Liver (tissue), 8 donors: ENCODE measurements at regions not wholly inside any gene's neighbourhood (a gene's known extent, or its start where the extent isn't known, plus 50 kb on each side); places are given as distances from the start of the nearest gene placed in this dataset.

Experiments used
- DNase-seq: peaks from one replicate; pipeline ENCODE4 v3.0.0-alpha.2; 2017; ENCODE audit warnings: low spot score
- H3K27ac ChIP-seq, 2 donors: one replicate each; pipeline ENCODE4 v1.7.0; 2013; ENCODE audit warnings: inconsistent platforms in 2 of 2, low read length in 2 of 2, control low read depth in 1 of 2, low read depth in 1 of 2, mild to moderate bottlenecking in 1 of 2
- H3K27me3 ChIP-seq, 4 donors: one replicate each; pipeline versions ENCODE4 v1.6.1 to v1.7.0; 2013; ENCODE audit warnings: low read length in 3 of 4, inconsistent platforms in 1 of 4, mild to moderate bottlenecking in 1 of 4, moderate library complexity in 1 of 4; ENCODE audit not compliant: control insufficient read depth in 4 of 4, insufficient read depth in 4 of 4
- H3K36me3 ChIP-seq, 4 donors: one replicate each; pipeline versions ENCODE4 v1.6.1 to v1.7.0; 2013; ENCODE audit warnings: low read length in 3 of 4, mild to moderate bottlenecking in 3 of 4, low read depth in 1 of 4, moderate library complexity in 1 of 4; ENCODE audit not compliant: control insufficient read depth in 4 of 4, insufficient read depth in 3 of 4
- H3K4me1 ChIP-seq, 4 donors: one replicate each; pipeline versions ENCODE4 v1.6.1 to v1.7.0; 2013; ENCODE audit warnings: low read length in 3 of 4, mild to moderate bottlenecking in 3 of 4, moderate library complexity in 1 of 4; ENCODE audit not compliant: control insufficient read depth in 4 of 4, insufficient read depth in 4 of 4
- H3K4me3 ChIP-seq, 3 donors: one replicate each; pipeline versions ENCODE4 v1.6.1 to v1.7.0; 2013; ENCODE audit warnings: low read length in 3 of 3, control low read depth in 1 of 3, low read depth in 1 of 3, mild to moderate bottlenecking in 1 of 3
- H3K9ac ChIP-seq, 2 donors: one replicate each; pipeline ENCODE4 v1.7.0; 2013; ENCODE audit warnings: low read length in 2 of 2, mild to moderate bottlenecking in 2 of 2, moderate library complexity in 2 of 2, control low read depth in 1 of 2, low read depth in 1 of 2
- H3K9me3 ChIP-seq, 4 donors: one replicate each; pipeline versions ENCODE4 v1.6.1 to v1.7.0; 2013; ENCODE audit warnings: low read length in 3 of 4; ENCODE audit not compliant: control insufficient read depth in 4 of 4
- CTCF ChIP-seq: fragments of 150-350 bp; IDR thresholded peaks from 2 replicates; pipeline ENCODE4 v1.5.1; 2017; ENCODE audit warnings: improper control_type of control experiment, low read depth, low read length; ENCODE audit not compliant: missing input control
- EGR1 ChIP-seq, 2 donors: IDR thresholded peaks; 2 replicates each; pipeline ENCODE4 v1.6.1; 2016 to 2018; ENCODE audit warnings: antibody characterized with exemption in 2 of 2, low read depth in 2 of 2
- FOXA1 ChIP-seq: IDR thresholded peaks from 2 replicates; pipeline ENCODE4 v1.6.1; 2016; ENCODE audit warnings: antibody characterized with exemption
- FOXA2 ChIP-seq: IDR thresholded peaks from 2 replicates; pipeline ENCODE4 v1.6.1; 2016; ENCODE audit warnings: antibody characterized with exemption
- GABPA ChIP-seq, 2 donors: IDR thresholded peaks in 1 of 2; conservative IDR thresholded peaks in 1 of 2; 2 replicates each; pipeline ENCODE4 v1.6.1; 2016; ENCODE audit warnings: antibody characterized with exemption in 2 of 2, mild to moderate bottlenecking in 1 of 2, moderate library complexity in 1 of 2
- HNF4A ChIP-seq, 2 donors: conservative IDR thresholded peaks; 2 replicates each; pipeline ENCODE4 v1.6.1; 2016; ENCODE audit warnings: antibody characterized with exemption in 2 of 2, mild to moderate bottlenecking in 2 of 2
- HNF4G ChIP-seq: IDR thresholded peaks from 2 replicates; pipeline ENCODE4 v1.6.1; 2016; ENCODE audit warnings: antibody characterized with exemption
- NR2F2 ChIP-seq: IDR thresholded peaks from 2 replicates; pipeline ENCODE4 v1.6.1; 2016; ENCODE audit warnings: antibody characterized with exemption
- RAD21 ChIP-seq, 2 donors: IDR thresholded peaks; 2 replicates each; pipeline ENCODE4 v1.6.1; 2016; ENCODE audit warnings: antibody characterized with exemption in 2 of 2, mild to moderate bottlenecking in 2 of 2
- REST ChIP-seq: IDR thresholded peaks from 2 replicates; pipeline ENCODE4 v1.6.1; 2016; ENCODE audit warnings: antibody characterized with exemption, mild to moderate bottlenecking
- RXRA ChIP-seq, 2 donors: IDR thresholded peaks; 2 replicates each; pipeline ENCODE4 v1.6.1; 2017 to 2018; ENCODE audit warnings: antibody characterized with exemption in 2 of 2, mild to moderate bottlenecking in 1 of 2
- SP1 ChIP-seq: IDR thresholded peaks from 2 replicates; pipeline ENCODE4 v1.6.1; 2018; ENCODE audit warnings: antibody characterized with exemption, mild to moderate bottlenecking
- TAF1 ChIP-seq: conservative IDR thresholded peaks from 2 replicates; pipeline ENCODE4 v1.6.1; 2016; ENCODE audit warnings: antibody characterized with exemption, mild to moderate bottlenecking
- YY1 ChIP-seq: IDR thresholded peaks from 2 replicates; pipeline ENCODE4 v1.6.1; 2016; ENCODE audit warnings: antibody characterized with exemption, mild to moderate bottlenecking
- ZBTB33 ChIP-seq: IDR thresholded peaks from 2 replicates; pipeline ENCODE4 v1.6.1; 2016; ENCODE audit warnings: antibody characterized with exemption
- WGBS: extraction: QIAGEN DNeasy Blood & Tissue Kit; methylation state at CpG from one replicate; pipeline ENCODE4 v1.1.7; 2013; 5-methylcytosine and 5-hydroxymethylcytosine counted together
- donor health status: healthy.
- donor health status: healthy.
- donor health status: healthy.
- donor health status: healthy.
- donor health status: healthy.

- H3K27ac ChIP-seq: no peak overlapping the region
- H3K4me1 ChIP-seq: no peaks in the 10 kb centered on the region
- DNase-seq: no peak
- no peak overlapping the region for H3K9ac ChIP-seq
- no peak overlapping the region for H3K4me3 ChIP-seq
- no peaks in the 10 kb centered on the region for H3K9me3 ChIP-seq
- H3K27me3 ChIP-seq: peaks cover 0 to 3% (median under 1%) of the 10 kb centered on the region in 4 donors
- H3K36me3 ChIP-seq: no peaks in the 10 kb centered on the region
- TF ChIP-seq FOXA2: no peak
- no peak for TF ChIP-seq NR2F2
- TF ChIP-seq HNF4A (conservative IDR thresholded peaks at IDR 0.05): no peak
- no peak for TF ChIP-seq ZBTB33
- no peak for TF ChIP-seq FOXA1
- TF ChIP-seq TAF1: no peak
- no peak for TF ChIP-seq CTCF
- TF ChIP-seq REST: no peak
- no peak for TF ChIP-seq GABPA (IDR thresholded peaks at IDR 0.05 in 1 of 2, conservative IDR thresholded peaks at IDR 0.05 in 1 of 2)
- TF ChIP-seq RXRA (IDR thresholded peaks at IDR 0.05): no peak
- TF ChIP-seq YY1: no peak
- TF ChIP-seq HNF4G: no peak
- 70% methylated on average over 2 of the region's 2 CpGs for WGBS
Measured at GRCh38 chr2:120902592-120902991, 166.9 kb downstream of the GLI2 start.

- TF ChIP-seq CTCF (no peak), RAD21 (IDR thresholded peaks at IDR 0.05) (no peak), YY1 (no peak), HNF4A (conservative IDR thresholded peaks at IDR 0.05) (no peak), ZBTB33 (no peak), SP1 (no peak), HNF4G (no peak), EGR1 (IDR thresholded peaks at IDR 0.05; ENCODE audit: low read depth in 2 of 2) (no peak), RXRA (IDR thresholded peaks at IDR 0.05) (no peak), TAF1 (no peak)
- Histone ChIP-seq H3K9ac (no peak overlapping the region), H3K9me3 (no peaks in the 10 kb centered on the region), H3K4me3 (no peak overlapping the region), H3K36me3 (no peaks in the 10 kb centered on the region), H3K27me3 (peaks cover 0 to 3% (median under 1%) of the 10 kb centered on the region in 4 donors), H3K27ac (no peak overlapping the region), H3K4me1 (no peaks in the 10 kb centered on the region)
- no peak for DNase-seq
- WGBS: 78% methylated on average over 8 of the region's 8 CpGs
Measured at GRCh38 chr2:120904379-120904778, 168.7 kb downstream of the GLI2 start.
